GM12892 (cell line): ENCODE measurements at regions not wholly inside any gene's neighbourhood (a gene's known extent, or its start where the extent isn't known, plus 50 kb on each side); places are given as distances from the start of the nearest gene placed in this dataset.
A peak's percentile ranks its signal among the peaks of the same experiment; 100 is the strongest.

Experiments
- DNase-seq: peaks from one replicate; pipeline ENCODE4 v3.0.0; 2011; ENCODE audit not compliant: insufficient read length
- FAIRE-seq: peaks from 2 replicates; lab custom pipeline; 2011; peaks lifted over from hg19 to GRCh38; lab: Jason Lieb, UNC
- POLR2A ChIP-seq: IDR thresholded peaks from 2 replicates; pipeline ENCODE4 v1.6.1; 2011; ENCODE audit warnings: low read depth, low read length, control low read depth
- POLR2AphosphoS5 ChIP-seq: IDR thresholded peaks from 2 replicates; pipeline ENCODE4 v1.6.1; 2011; ENCODE audit warnings: low read depth, low read length, control low read depth
- TAF1 ChIP-seq: IDR thresholded peaks from 2 replicates; pipeline ENCODE4 v1.6.1; 2011; ENCODE audit warnings: low read depth, mild to moderate bottlenecking, control low read depth, low read length, borderline replicate concordance

DNA sequence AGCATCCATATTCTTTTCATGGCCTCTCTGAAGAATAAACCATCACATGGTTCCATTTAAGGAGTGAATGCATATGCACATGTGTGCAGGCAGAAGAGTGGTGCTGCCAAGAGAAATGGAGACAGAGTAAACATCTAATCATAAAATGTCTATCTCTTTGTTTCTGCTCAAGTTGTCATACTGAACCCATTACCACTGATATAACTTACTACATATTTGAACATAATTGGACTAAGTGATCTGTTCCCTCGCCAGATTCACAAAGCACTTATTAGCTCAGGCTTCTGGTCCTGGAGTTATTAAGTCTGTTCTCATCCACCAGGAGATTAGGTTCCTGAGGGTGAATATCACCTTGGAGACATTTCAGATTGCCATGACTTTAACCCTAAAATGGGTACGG is 72.3 kb upstream of the XYLT1 start:
- DNase-seq (no peak), FAIRE-seq (no peak)
- TF ChIP-seq TAF1 (no peak), POLR2AphosphoS5 (no peak), POLR2A (no peak)

- FAIRE-seq (no peak), DNase-seq (no peak)
- TF ChIP-seq POLR2AphosphoS5: no peak
- no peak for TF ChIP-seq POLR2A
- TF ChIP-seq TAF1: no peak
These were observed 70.6 kb upstream of the XYLT1 start for GRCh38 chr16:17541324-17541723.

DNA sequence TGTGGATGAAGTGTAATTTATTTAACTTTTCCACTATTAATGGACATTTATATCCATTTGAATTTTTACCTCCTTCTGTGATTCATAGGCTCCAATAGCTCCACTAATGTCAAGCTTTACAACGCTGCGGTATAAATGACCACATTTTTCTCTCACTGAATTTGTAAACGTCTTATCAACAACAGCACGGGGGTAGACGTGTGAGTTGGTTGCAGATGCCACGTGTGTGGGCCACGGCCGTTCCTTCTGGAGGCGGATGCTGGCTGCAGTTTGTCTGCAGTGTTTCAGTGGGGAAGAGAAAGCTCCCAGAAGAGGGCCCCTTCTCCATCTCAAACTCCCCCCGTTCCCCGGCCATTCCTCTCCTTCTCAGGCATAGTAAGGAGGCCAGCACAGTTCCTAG is 68.2 kb upstream of the XYLT1 start:
- FAIRE-seq (no peak), DNase-seq (no peak)
- no peak for TF ChIP-seq POLR2AphosphoS5
- TF ChIP-seq TAF1: no peak
- no peak for TF ChIP-seq POLR2A

- FAIRE-seq: peak; percentile 21
- DNase-seq: no peak
- TF ChIP-seq POLR2AphosphoS5: no peak
- TF ChIP-seq POLR2A: no peak
- TF ChIP-seq TAF1: no peak
These were observed 61.7 kb upstream of the XYLT1 start for GRCh38 chr16:17532338-17532995.

DNA sequence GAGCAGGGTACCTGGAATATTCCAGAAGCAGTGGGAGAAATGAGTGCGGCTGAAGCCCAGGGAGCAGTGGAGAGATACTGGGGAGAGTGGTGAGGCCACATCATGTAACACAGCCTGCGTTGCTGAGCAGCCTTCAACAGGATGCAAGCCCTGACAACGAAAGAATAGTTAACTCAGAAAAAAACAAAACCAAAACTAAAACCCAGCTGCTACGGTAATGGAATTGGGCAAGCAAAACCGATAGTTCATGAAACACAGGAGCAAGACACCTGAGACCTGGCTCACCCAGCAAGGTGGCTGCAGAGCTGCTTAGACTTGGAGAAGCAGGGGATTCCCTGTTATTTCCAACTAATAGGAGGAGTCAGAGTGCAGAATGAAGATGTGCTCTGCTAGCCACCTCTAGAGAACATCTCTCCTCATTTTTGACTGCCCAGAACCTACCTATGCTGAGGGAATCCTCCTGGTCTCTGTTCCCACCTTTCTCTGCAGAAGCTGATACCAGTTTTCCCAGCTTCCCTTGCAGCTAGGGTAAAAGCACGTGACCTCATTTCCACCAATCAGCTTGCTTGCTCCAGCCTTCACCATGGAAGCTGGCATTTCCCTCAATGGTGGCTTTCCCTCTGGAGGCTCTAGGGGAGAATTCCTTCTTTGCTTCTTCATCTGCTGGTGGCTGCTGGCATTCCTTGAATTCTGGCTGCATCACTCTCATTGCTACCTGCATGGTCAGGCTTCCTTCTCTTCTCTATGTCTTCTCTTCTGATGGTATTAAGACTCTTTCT is 59.4 kb upstream of the XYLT1 start:
- TF ChIP-seq TAF1 (no peak), POLR2A (no peak), POLR2AphosphoS5 (no peak)
- FAIRE-seq (peak; percentile 88), DNase-seq (peak; percentile 23)

DNA sequence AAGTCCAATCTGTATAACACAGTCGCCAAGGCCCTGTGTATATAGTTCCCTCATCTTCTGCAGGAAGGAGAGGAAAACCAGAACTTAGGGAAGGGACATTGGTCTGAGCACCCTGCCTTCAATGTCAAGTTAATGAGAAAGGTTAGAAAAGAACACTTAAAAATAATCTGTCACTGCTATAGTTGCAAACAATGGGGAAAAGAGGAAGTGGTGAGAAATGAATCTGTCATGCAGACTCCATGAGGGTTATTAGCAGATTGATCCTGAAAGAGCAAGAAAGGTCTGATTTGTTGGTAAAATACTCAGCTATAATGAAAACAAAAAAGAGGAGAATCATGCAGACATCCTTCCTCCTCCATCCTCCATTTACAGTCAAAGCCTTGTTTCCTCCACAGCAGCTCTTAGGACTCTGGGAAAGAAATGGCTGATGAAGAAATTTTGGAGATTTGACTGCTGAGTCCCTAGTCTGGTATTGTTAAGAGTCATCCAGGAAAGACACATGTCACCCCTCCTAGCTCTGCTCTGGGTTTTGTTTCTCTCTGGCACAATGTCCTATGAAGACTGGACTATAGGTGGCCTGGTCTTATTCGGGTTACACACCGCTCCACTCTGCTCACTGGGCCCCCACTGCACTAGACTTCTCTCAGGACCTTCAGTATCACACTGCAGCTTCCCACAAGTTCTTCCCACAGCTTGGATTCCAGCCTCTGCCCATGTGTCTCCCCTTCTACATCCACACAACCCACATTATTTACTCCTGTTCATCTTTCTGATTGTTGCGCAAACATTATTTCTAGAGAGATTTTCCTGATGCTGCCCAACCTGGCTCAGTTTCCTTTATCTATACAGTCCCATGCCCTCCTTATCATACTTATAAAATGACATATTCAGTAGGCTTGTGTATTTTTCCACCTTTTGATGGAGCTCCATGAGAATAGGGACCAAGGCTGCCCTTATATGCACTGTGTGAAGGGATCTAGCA is 56.5 kb upstream of the XYLT1 start:
- DNase-seq (no peak), FAIRE-seq (no peak)
- TF ChIP-seq TAF1: no peak
- no peak for TF ChIP-seq POLR2A
- TF ChIP-seq POLR2AphosphoS5: no peak

DNA sequence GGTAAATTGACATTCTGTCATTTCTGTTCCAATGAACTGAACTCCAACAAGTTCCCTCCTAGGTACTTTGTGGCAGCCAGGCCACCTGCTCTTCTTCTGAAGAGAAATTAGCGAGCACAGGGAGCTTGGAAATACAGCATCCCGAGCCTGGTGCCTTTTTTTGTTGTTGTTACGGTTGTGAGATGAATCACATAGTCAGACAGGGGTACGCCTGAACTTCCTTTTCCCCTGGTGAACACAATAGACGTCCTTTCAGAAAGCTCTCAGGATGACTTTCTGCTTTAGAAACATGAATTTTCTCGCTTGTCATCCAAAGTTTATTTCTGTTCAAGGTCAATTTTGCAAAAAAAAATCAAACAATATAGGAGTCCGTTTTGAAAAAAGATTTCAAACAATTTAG is 53.9 kb upstream of the XYLT1 start:
- DNase-seq (no peak), FAIRE-seq (no peak)
- TF ChIP-seq POLR2A (no peak), POLR2AphosphoS5 (no peak), TAF1 (no peak)

DNA sequence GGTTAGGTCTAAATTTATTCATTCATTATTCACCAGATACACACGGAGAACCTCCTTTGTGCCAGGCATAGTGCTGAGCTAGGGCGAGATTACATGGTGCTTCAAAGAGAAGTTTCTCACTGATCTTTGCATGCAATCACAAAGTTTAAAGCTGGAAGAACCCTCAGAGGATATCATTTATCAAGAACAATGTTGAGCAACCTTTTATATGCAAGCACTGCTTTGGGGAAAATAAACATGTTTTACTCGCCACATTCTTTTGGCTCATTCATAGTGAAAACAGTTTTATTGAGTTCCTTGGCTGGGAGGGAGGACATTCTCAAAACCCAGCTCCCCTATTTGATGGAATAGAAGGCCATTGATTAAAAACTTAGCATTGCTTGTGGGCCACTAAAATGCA is 49.8 kb upstream of the XYLT1 start:
- no peak for FAIRE-seq
- no peak for DNase-seq
- TF ChIP-seq POLR2AphosphoS5: no peak
- no peak for TF ChIP-seq POLR2A
- TF ChIP-seq TAF1: no peak
